Body of pancreas (tissue), 4 donors: ENCODE measurements at regions not wholly inside any gene's neighbourhood (a gene's known extent, or its start where the extent isn't known, plus 50 kb on each side); places are given as distances from the start of the nearest gene placed in this dataset.

Experiments
- ATAC-seq: fragments of 150-250 bp; one replicate; pipeline ENCODE4 v1.9.1; 2016
- DNase-seq, 4 donors: peaks; one replicate each; pipeline ENCODE4 v3.0.0-alpha.2; 2019
- H3K27ac ChIP-seq, 4 donors: fragments of 200-600 bp; sonication (generic); 1 replicate in 3 of 4; 2 replicates in 1 of 4; pipeline versions ENCODE4 v1.5.1 to v1.6.1; 2016 to 2019; ENCODE audit warnings: mild to moderate bottlenecking in 1 of 4, mixed read lengths in 1 of 4, moderate library complexity in 1 of 4
- H3K27me3 ChIP-seq, 2 donors: fragments of 200-600 bp; sonication (generic); one replicate each; pipeline ENCODE4 v1.6.0; 2016; ENCODE audit warnings: mild to moderate bottlenecking in 1 of 2
- H3K36me3 ChIP-seq, 2 donors: fragments of 200-600 bp; sonication (generic); replicated peaks in 1 of 2; 2 replicates each; pipeline ENCODE4 v1.5.1; 2016; ENCODE audit warnings: low read depth in 2 of 2; ENCODE audit not compliant: insufficient read depth in 1 of 2
- H3K4me1 ChIP-seq: fragments of 200-600 bp; sonication (generic); one replicate; pipeline ENCODE4 v1.6.0; 2016
- H3K4me3 ChIP-seq, 2 donors: fragments of 200-600 bp; sonication (generic); 1 replicate in 1 of 2; 2 replicates in 1 of 2; pipeline ENCODE4 v1.5.1; 2016 to 2019
- H3K9me3 ChIP-seq, 3 donors: fragments of 200-600 bp; sonication (generic); 1 replicate in 2 of 3; 2 replicates in 1 of 3; pipeline ENCODE4 v1.5.1; 2016
- POLR2A ChIP-seq, 3 donors: fragments of 450-650 bp; IDR thresholded peaks; one replicate each; pipeline ENCODE4 v1.6.1; 2016; ENCODE audit warnings: antibody characterized with exemption in 3 of 3, mild to moderate bottlenecking in 2 of 3
- WGBS, 2 donors: methylation state at CpG; one replicate each; pipeline ENCODE4 v1.1.5; 2017; 5-methylcytosine and 5-hydroxymethylcytosine counted together
- intact Hi-C: fragments of 100-400 bp; cut with DNase I; formaldehyde crosslinking; loops from one replicate; pipeline ENCODE4 v1.15.1; 2023
- TF ChIP-seq, protein P1 (sequence below), 7 experiments: fragments of 450-650 bp in 4 of 7; fragments of 200-600 bp in 3 of 7; sonication (generic) in 3 of 7; IDR thresholded peaks; one replicate each; pipeline ENCODE4 v1.5.1; 2016 to 2019; ENCODE audit warnings: antibody characterized with exemption in 7 of 7

DNA sequence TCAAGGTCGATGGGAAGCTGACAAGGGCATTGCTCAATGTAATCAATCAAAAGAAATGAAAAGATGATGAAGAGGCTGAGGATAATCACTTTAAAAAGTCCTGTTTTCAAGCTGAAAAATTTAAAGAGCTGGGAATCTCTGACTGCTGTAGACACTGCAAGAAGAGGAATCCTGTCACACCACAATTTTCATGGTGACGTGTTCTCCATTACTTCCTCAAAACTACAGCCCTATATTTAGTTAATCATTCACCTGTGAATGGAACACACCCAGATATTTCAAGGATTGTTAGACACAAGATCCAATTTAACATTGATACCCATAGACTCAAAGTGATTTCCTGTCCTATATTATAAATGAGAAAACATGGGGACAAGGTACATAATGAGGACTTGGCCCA lies 1048.3 kb downstream of the AMY1C start:
- Histone ChIP-seq H3K9me3 (no peaks in the 10 kb centered on the region), H3K4me3 (no peak overlapping the region), H3K4me1 (no peaks in the 10 kb centered on the region), H3K27ac (no peak overlapping the region), H3K27me3 (no peaks in the 10 kb centered on the region), H3K36me3 (no peaks in the 10 kb centered on the region)
- ATAC-seq (no peak), DNase-seq (no peak)
- intact Hi-C loops, result no loop called here
- 15 to 21% methylated on average over 2 of the region's 2 CpGs for WGBS, 2 donors
- no peak for TF ChIP-seq POLR2A (IDR thresholded peaks at IDR 0.05)
- TF ChIP-seq, protein P1, sequence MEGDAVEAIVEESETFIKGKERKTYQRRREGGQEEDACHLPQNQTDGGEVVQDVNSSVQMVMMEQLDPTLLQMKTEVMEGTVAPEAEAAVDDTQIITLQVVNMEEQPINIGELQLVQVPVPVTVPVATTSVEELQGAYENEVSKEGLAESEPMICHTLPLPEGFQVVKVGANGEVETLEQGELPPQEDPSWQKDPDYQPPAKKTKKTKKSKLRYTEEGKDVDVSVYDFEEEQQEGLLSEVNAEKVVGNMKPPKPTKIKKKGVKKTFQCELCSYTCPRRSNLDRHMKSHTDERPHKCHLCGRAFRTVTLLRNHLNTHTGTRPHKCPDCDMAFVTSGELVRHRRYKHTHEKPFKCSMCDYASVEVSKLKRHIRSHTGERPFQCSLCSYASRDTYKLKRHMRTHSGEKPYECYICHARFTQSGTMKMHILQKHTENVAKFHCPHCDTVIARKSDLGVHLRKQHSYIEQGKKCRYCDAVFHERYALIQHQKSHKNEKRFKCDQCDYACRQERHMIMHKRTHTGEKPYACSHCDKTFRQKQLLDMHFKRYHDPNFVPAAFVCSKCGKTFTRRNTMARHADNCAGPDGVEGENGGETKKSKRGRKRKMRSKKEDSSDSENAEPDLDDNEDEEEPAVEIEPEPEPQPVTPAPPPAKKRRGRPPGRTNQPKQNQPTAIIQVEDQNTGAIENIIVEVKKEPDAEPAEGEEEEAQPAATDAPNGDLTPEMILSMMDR (IDR thresholded peaks at IDR 0.05), result no peak

- Histone ChIP-seq H3K36me3 (no peaks in the 10 kb centered on the region), H3K9me3 (no peaks in the 10 kb centered on the region), H3K4me1 (no peaks in the 10 kb centered on the region), H3K27me3 (no peaks in the 10 kb centered on the region), H3K27ac (no peak overlapping the region), H3K4me3 (no peak overlapping the region)
- ATAC-seq, result no peak
- TF ChIP-seq POLR2A (IDR thresholded peaks at IDR 0.05), result no peak
- TF ChIP-seq, protein P1 (IDR thresholded peaks at IDR 0.05), result no peak
- DNase-seq, result no peak
- intact Hi-C loops, result no loop called here
- WGBS, 2 donors, result 65 to 70% methylated on average over 3 of the region's 3 CpGs
These were observed 1051.6 kb downstream of the AMY1C start for GRCh38 chr1:104801344-104801743.

- no peaks in the 10 kb centered on the region for H3K27me3 ChIP-seq
- H3K36me3 ChIP-seq, result no peaks in the 10 kb centered on the region
- intact Hi-C loops, result no loop called here
- H3K9me3 ChIP-seq, result no peaks in the 10 kb centered on the region
- WGBS, 2 donors, result 78 to 89% methylated on average over 2 of the region's 2 CpGs
- H3K27ac ChIP-seq, result no peak overlapping the region
- no peaks in the 10 kb centered on the region for H3K4me1 ChIP-seq
- H3K4me3 ChIP-seq, result no peak overlapping the region
- ATAC-seq (no peak), DNase-seq (no peak)
- TF ChIP-seq, protein P1 (IDR thresholded peaks at IDR 0.05), result no peak
- no peak for TF ChIP-seq POLR2A (IDR thresholded peaks at IDR 0.05)
These were observed 1054.4 kb downstream of the AMY1C start for GRCh38 chr1:104804147-104804546.

DNA sequence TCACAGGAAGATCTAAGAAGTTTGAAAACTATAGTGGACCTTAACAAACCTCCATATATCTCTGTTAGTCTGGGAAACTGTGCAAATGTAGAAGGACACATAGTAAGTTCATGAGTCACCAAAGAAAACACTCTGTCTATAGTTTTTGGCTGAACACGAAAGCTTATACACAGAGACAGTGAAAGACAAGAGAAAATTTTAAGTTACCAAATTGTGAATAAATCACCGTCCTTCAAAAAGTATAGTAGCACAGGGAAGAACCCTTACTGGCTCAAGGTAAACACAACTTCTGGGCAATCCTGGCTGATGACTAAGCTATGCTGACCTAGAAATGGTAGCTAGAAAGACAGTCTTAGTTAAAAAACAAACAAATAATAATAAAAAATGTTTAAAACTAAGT lies 1057.9 kb downstream of the AMY1C start:
- intact Hi-C loops, result no loop called here
- Histone ChIP-seq H3K4me1 (no peaks in the 10 kb centered on the region), H3K27ac (no peak overlapping the region), H3K9me3 (no peaks in the 10 kb centered on the region), H3K27me3 (no peaks in the 10 kb centered on the region), H3K4me3 (no peak overlapping the region), H3K36me3 (no peaks in the 10 kb centered on the region)
- no peak for TF ChIP-seq POLR2A (IDR thresholded peaks at IDR 0.05)
- TF ChIP-seq, protein P1 (IDR thresholded peaks at IDR 0.05), result no peak
- 57 to 59% methylated on average over 2 of the region's 2 CpGs for WGBS, 2 donors
- ATAC-seq, result no peak
- no peak for DNase-seq

GRCh38 chr1:104825401-104825800 lies 1075.7 kb downstream of the AMY1C start:
- Histone ChIP-seq H3K9me3 (no peaks in the 10 kb centered on the region), H3K27ac (no peak overlapping the region), H3K4me3 (no peak overlapping the region), H3K4me1 (no peaks in the 10 kb centered on the region), H3K36me3 (no peaks in the 10 kb centered on the region), H3K27me3 (no peaks in the 10 kb centered on the region)
- TF ChIP-seq, protein P1 (IDR thresholded peaks at IDR 0.05), result no peak
- no peak for ATAC-seq
- DNase-seq, result no peak
- WGBS, 2 donors, result 20 to 33% methylated on average over 1 of the region's 1 CpG
- intact Hi-C loops, result no loop called here
